Thoracic aorta (tissue), 2 donors: ENCODE measurements at regions not wholly inside any gene's neighbourhood (a gene's known extent, or its start where the extent isn't known, plus 50 kb on each side); places are given as distances from the start of the nearest gene placed in this dataset.

ENCODE experiments used
- ATAC-seq: fragments of 150-250 bp; one replicate; pipeline ENCODE4 v1.8.0; 2017; ENCODE audit warnings: low read depth; ENCODE audit not compliant: insufficient number of reproducible peaks, low FRiP score
- DNase-seq: peaks from one replicate; pipeline ENCODE4 v3.0.0-alpha.2; 2020; ENCODE audit warnings: low spot score
- H3K27ac ChIP-seq, 2 donors: fragments of 200-600 bp; sonication (generic); 1 replicate in 1 of 2; 2 replicates in 1 of 2; pipeline ENCODE4 v1.5.1; 2016; ENCODE audit warnings: mild to moderate bottlenecking in 2 of 2, moderate library complexity in 2 of 2
- H3K27me3 ChIP-seq: fragments of 200-600 bp; sonication (generic); replicated peaks from 2 replicates; pipeline ENCODE4 v1.6.0; 2016; ENCODE audit warnings: mild to moderate bottlenecking; ENCODE audit not compliant: insufficient read depth
- H3K36me3 ChIP-seq: fragments of 200-600 bp; sonication (generic); one replicate; pipeline ENCODE4 v1.5.1; 2016
- H3K4me1 ChIP-seq, 2 donors: fragments of 200-600 bp; sonication (generic); 1 replicate in 1 of 2; 2 replicates in 1 of 2; pipeline versions ENCODE4 v1.5.1 to v1.6.0; 2016; ENCODE audit warnings: low read depth in 2 of 2, mild to moderate bottlenecking in 1 of 2; ENCODE audit not compliant: control insufficient read depth in 1 of 2
- H3K4me3 ChIP-seq: fragments of 200-600 bp; sonication (generic); 2 replicates; pipeline ENCODE4 v1.5.1; 2016; ENCODE audit warnings: mild to moderate bottlenecking
- H3K9me3 ChIP-seq: fragments of 200-600 bp; sonication (generic); 2 replicates; pipeline ENCODE4 v1.5.1; 2016
- CTCF ChIP-seq: fragments of 200-600 bp; sonication (generic); IDR thresholded peaks from one replicate; pipeline ENCODE4 v1.5.1; 2019; ENCODE audit warnings: antibody characterized with exemption

DNA sequence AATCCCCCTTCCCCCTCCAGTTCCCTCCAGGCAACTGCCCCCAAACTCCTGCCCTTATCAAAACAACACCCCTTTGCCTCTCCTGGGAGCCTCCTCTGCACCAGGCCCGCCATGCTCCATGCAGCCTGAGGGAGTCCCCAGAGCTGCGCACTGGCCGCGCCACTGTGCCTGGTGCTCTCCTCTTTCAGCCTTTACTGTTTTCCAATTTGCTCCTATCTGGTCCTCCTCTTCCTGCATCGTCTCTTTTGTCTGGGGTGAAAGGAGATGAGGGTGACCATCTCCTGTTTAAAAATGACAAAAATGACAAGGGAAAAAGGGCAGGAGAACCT, 165.8 kb upstream of the ADCY1 start:
- no peaks in the 10 kb centered on the region for H3K9me3 ChIP-seq
- no peak overlapping the region for H3K27ac ChIP-seq
- ATAC-seq, result no peak
- no peaks in the 10 kb centered on the region for H3K27me3 ChIP-seq
- TF ChIP-seq CTCF, result no peak
- DNase-seq, result no peak
- no peak overlapping the region for H3K4me3 ChIP-seq
- H3K4me1 ChIP-seq, result no peaks in the 10 kb centered on the region
- no peaks in the 10 kb centered on the region for H3K36me3 ChIP-seq

GRCh38 chr7:45410893-45411292, 163.3 kb upstream of the ADCY1 start:
- no peak for ATAC-seq
- H3K27me3 ChIP-seq, result no peaks in the 10 kb centered on the region
- H3K27ac ChIP-seq, result no peak overlapping the region
- no peaks in the 10 kb centered on the region for H3K4me1 ChIP-seq
- DNase-seq, result no peak
- no peak for TF ChIP-seq CTCF
- no peaks in the 10 kb centered on the region for H3K9me3 ChIP-seq
- H3K4me3 ChIP-seq, result no peak overlapping the region
- H3K36me3 ChIP-seq, result no peaks in the 10 kb centered on the region

DNA sequence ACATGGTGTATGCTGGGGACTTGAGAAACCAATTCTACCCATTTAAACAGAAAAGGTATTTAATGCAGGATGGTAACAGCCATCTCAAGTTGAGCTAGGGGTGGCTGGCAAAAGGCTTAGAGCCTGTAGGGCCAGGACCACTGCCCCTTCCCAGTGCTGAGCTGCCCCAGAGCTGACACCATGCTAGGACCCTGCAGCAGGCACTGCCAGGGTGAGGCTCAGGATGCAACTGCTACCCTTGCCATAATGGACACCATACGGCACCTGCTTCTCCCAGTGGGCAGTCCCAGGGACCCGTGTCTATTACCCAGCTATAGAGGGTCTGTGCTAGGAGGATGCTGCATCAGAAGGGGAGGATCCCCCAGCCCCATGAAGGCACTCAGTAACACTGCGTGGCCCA, 160.7 kb upstream of the ADCY1 start:
- no peaks in the 10 kb centered on the region for H3K4me1 ChIP-seq
- H3K4me3 ChIP-seq, result no peak overlapping the region
- no peak overlapping the region for H3K27ac ChIP-seq
- no peaks in the 10 kb centered on the region for H3K9me3 ChIP-seq
- no peaks in the 10 kb centered on the region for H3K36me3 ChIP-seq
- ATAC-seq (no peak), DNase-seq (no peak)
- H3K27me3 ChIP-seq, result no peaks in the 10 kb centered on the region
- TF ChIP-seq CTCF, result no peak

- ATAC-seq, result no peak
- Histone ChIP-seq H3K4me3 (no peak overlapping the region), H3K9me3 (no peaks in the 10 kb centered on the region), H3K27me3 (no peaks in the 10 kb centered on the region), H3K36me3 (no peaks in the 10 kb centered on the region), H3K4me1 (no peaks in the 10 kb centered on the region), H3K27ac (no peak overlapping the region)
- no peak for TF ChIP-seq CTCF
- no peak for DNase-seq
Observed at GRCh38 chr7:45414226-45414625, 159.9 kb upstream of the ADCY1 start.

- H3K27ac ChIP-seq, result no peak overlapping the region
- no peaks in the 10 kb centered on the region for H3K4me1 ChIP-seq
- TF ChIP-seq CTCF, result no peak
- DNase-seq (no peak), ATAC-seq (no peak)
- H3K36me3 ChIP-seq, result no peaks in the 10 kb centered on the region
- H3K4me3 ChIP-seq, result no peak overlapping the region
- H3K9me3 ChIP-seq, result no peaks in the 10 kb centered on the region
- no peaks in the 10 kb centered on the region for H3K27me3 ChIP-seq
Observed at GRCh38 chr7:45415265-45415664, 158.9 kb upstream of the ADCY1 start.
